H1 (cell line): ENCODE measurements at regions not wholly inside any gene's neighbourhood (a gene's known extent, or its start where the extent isn't known, plus 50 kb on each side); places are given as distances from the start of the nearest gene placed in this dataset.

Experiments used
- CTCF ChIA-PET: fragments of 300-600 bp; sonication (Branson Sonifier 250); formaldehyde crosslinking; loops from one replicate; lab custom pipeline; 2021; ENCODE audit not compliant: partially characterized antibody; lab: Charles Lee
- POLR2A ChIA-PET: fragments of 300-600 bp; sonication (Branson Sonifier 250); formaldehyde crosslinking; loops from one replicate; lab custom pipeline; 2021; ENCODE audit warnings: inconsistent platforms; ENCODE audit not compliant: partially characterized antibody; lab: Charles Lee
- DNase-seq, 2 experiments: peaks; one replicate each; pipeline versions ENCODE4 v3.0.0 to v3.0.0-alpha.2; 2010 to 2022; ENCODE audit warnings: low spot score in 2 of 2, low read depth in 1 of 2, mixed read lengths in 1 of 2
- FAIRE-seq: peaks from 2 replicates; lab custom pipeline; 2011; peaks lifted over from hg19 to GRCh38; lab: Jason Lieb, UNC
- H2AFZ ChIP-seq: 2 replicates; pipeline ENCODE4 v1.8.1; 2012; ENCODE audit warnings: low read length, inconsistent platforms
- H2AK5ac ChIP-seq: 2 replicates; pipeline ENCODE4 v1.6.1; 2013; ENCODE audit warnings: low read depth, low read length
- H2BK120ac ChIP-seq: replicated peaks from 2 replicates; pipeline ENCODE3; 2013; ENCODE audit warnings: low read depth, low read length, inconsistent platforms
- H2BK12ac ChIP-seq: 2 replicates; pipeline ENCODE4 v1.6.1; 2013; ENCODE audit warnings: low read depth, low read length
- H2BK15ac ChIP-seq: 2 replicates; pipeline ENCODE4 v1.6.1; 2013; ENCODE audit warnings: low read length
- H2BK20ac ChIP-seq: 2 replicates; pipeline ENCODE4 v1.6.1; 2013; ENCODE audit warnings: low read length
- H2BK5ac ChIP-seq: 2 replicates; pipeline ENCODE4 v1.6.1; 2013; ENCODE audit warnings: low read depth, low read length
- H3K14ac ChIP-seq: 2 replicates; pipeline ENCODE4 v1.6.1; 2013; ENCODE audit warnings: inconsistent platforms; ENCODE audit not compliant: insufficient read length
- H3K18ac ChIP-seq: 2 replicates; pipeline ENCODE4 v1.6.1; 2013; ENCODE audit warnings: low read length; ENCODE audit errors: extremely low read depth
- H3K23ac ChIP-seq: 2 replicates; pipeline ENCODE4 v1.6.1; 2013; ENCODE audit warnings: inconsistent platforms; ENCODE audit not compliant: insufficient read length
- H3K23me2 ChIP-seq: 2 replicates; pipeline ENCODE4 v1.6.1; 2013; ENCODE audit warnings: low read depth, low read length
- H3K27ac ChIP-seq: 2 replicates; pipeline ENCODE4 v1.6.1; 2011; ENCODE audit warnings: low read depth, low read length, inconsistent platforms
- H3K27me3 ChIP-seq, 4 experiments: replicated peaks in 1 of 4; 1 replicate in 1 of 4; 2 replicates in 3 of 4; pipeline versions ENCODE4 v1.6.1 to v1.8.1; 2011 to 2013; ENCODE audit warnings: low read length in 3 of 4, mild to moderate bottlenecking in 3 of 4, inconsistent platforms in 2 of 4, mixed read lengths in 2 of 4, moderate library complexity in 1 of 4; ENCODE audit not compliant: control insufficient read depth in 3 of 4, insufficient read depth in 3 of 4; ENCODE audit errors: extremely low read depth in 1 of 4
- H3K36me3 ChIP-seq, 4 experiments: 2 replicates each; pipeline versions ENCODE4 v1.6.1 to v1.8.1; 2011 to 2013; ENCODE audit warnings: mild to moderate bottlenecking in 4 of 4, low read length in 3 of 4, moderate library complexity in 2 of 4, control low read depth in 1 of 4, inconsistent platforms in 1 of 4; ENCODE audit not compliant: insufficient read depth in 4 of 4, control insufficient read depth in 2 of 4
- H3K4ac ChIP-seq: replicated peaks from 2 replicates; pipeline ENCODE3; 2013; ENCODE audit warnings: low read length, low read depth, mixed read lengths, inconsistent platforms; ENCODE audit not compliant: insufficient read length
- H3K4me1 ChIP-seq, 4 experiments: replicated peaks in 1 of 4; 1 replicate in 1 of 4; 2 replicates in 3 of 4; pipeline versions ENCODE4 v1.6.1 to v1.8.1; 2011 to 2013; ENCODE audit warnings: low read length in 3 of 4, inconsistent platforms in 2 of 4, mixed read lengths in 1 of 4; ENCODE audit not compliant: insufficient read depth in 4 of 4, control insufficient read depth in 3 of 4
- H3K4me2 ChIP-seq, 2 experiments: 2 replicates each; pipeline versions ENCODE4 v1.6.1 to v1.8.1; 2011 to 2013; ENCODE audit warnings: low read depth in 2 of 2, low read length in 2 of 2, control low read depth in 1 of 2, inconsistent platforms in 1 of 2, mild to moderate bottlenecking in 1 of 2; ENCODE audit not compliant: insufficient read depth in 1 of 2
- H3K4me3 ChIP-seq, 4 experiments: fragments of 200-600, 300-600 bp in 1 of 4; sonication (generic), shearing (Covaris generic), sonication (Bioruptor Twin) in 1 of 4; 2 replicates each; pipeline versions ENCODE4 v1.5.1 to v1.8.1; 2011 to 2016; ENCODE audit warnings: low read length in 4 of 4, low read depth in 3 of 4, control low read depth in 2 of 4, inconsistent platforms in 2 of 4, mild to moderate bottlenecking in 2 of 4, mixed read lengths in 1 of 4, moderate library complexity in 1 of 4; ENCODE audit not compliant: insufficient read depth in 2 of 4; ENCODE audit errors: extremely low read depth in 1 of 4
- H3K56ac ChIP-seq: replicated peaks from 2 replicates; pipeline ENCODE3; 2013; ENCODE audit warnings: low read depth, mild to moderate bottlenecking, mixed read lengths, low read length, inconsistent platforms; ENCODE audit not compliant: insufficient read length
- H3K79me1 ChIP-seq: 2 replicates; pipeline ENCODE4 v1.6.1; 2013; ENCODE audit warnings: low read depth, low read length, control low read depth
- H3K79me2 ChIP-seq, 2 experiments: 2 replicates each; pipeline versions ENCODE4 v1.6.1 to v1.8.1; 2012 to 2013; ENCODE audit warnings: low read length in 2 of 2, mild to moderate bottlenecking in 2 of 2, inconsistent platforms in 1 of 2; ENCODE audit not compliant: insufficient read depth in 2 of 2, control insufficient read depth in 1 of 2
- H3K9ac ChIP-seq, 4 experiments: replicated peaks in 1 of 4; 1 replicate in 1 of 4; 2 replicates in 3 of 4; pipeline versions ENCODE4 v1.6.1 to v1.8.1; 2011 to 2013; ENCODE audit warnings: low read depth in 3 of 4, low read length in 3 of 4, control low read depth in 2 of 4, mild to moderate bottlenecking in 2 of 4, moderate library complexity in 2 of 4, inconsistent platforms in 1 of 4; ENCODE audit errors: extremely low read depth in 1 of 4
- H3K9me3 ChIP-seq, 2 experiments: 2 replicates each; pipeline versions ENCODE4 v1.6.1 to v1.8.1; 2012 to 2013; ENCODE audit warnings: mild to moderate bottlenecking in 2 of 2, moderate library complexity in 2 of 2, control low read depth in 1 of 2, inconsistent platforms in 1 of 2, low read depth in 1 of 2, low read length in 1 of 2, mixed read lengths in 1 of 2; ENCODE audit not compliant: insufficient read depth in 2 of 2
- H4K20me1 ChIP-seq, 2 experiments: replicated peaks in 1 of 2; 2 replicates each; pipeline versions ENCODE3 to v1.8.1; 2011 to 2013; ENCODE audit warnings: inconsistent platforms in 2 of 2, low read length in 2 of 2, mild to moderate bottlenecking in 1 of 2; ENCODE audit not compliant: insufficient read depth in 2 of 2, control insufficient read depth in 1 of 2
- H4K5ac ChIP-seq: 2 replicates; pipeline ENCODE4 v1.6.1; 2013; ENCODE audit warnings: low read length, low read depth, mixed read lengths, inconsistent platforms; ENCODE audit not compliant: insufficient read length
- H4K8ac ChIP-seq: 2 replicates; pipeline ENCODE4 v1.8.0; 2013; ENCODE audit warnings: mild to moderate bottlenecking, moderate library complexity, low read length, inconsistent platforms; ENCODE audit not compliant: insufficient read depth; ENCODE audit errors: extremely low read depth
- H4K91ac ChIP-seq: replicated peaks from 2 replicates; pipeline ENCODE3; 2013; ENCODE audit warnings: low read length, mixed read lengths, inconsistent platforms; ENCODE audit not compliant: insufficient read length
- CBX5 ChIP-seq: fragments of 300-800, 300-1000 bp; sonication (generic); IDR thresholded peaks from 2 replicates; pipeline ENCODE4 v1.7.1; 2016; ENCODE audit warnings: antibody characterized with exemption, low read length, low read depth
- KDM4A ChIP-seq: IDR thresholded peaks from one replicate; pipeline ENCODE4 v1.7.1; 2012; ENCODE audit warnings: low read depth, mild to moderate bottlenecking, moderate library complexity, low read length, inconsistent platforms; ENCODE audit not compliant: severe bottlenecking
- POLR2AphosphoS5 ChIP-seq: IDR thresholded peaks from 2 replicates; pipeline ENCODE4 v1.6.1; 2011; ENCODE audit warnings: low read depth, low read length
- TBP ChIP-seq: IDR thresholded peaks from 2 replicates; pipeline ENCODE4 v1.6.1; 2011; ENCODE audit warnings: low read depth, low read length, improper control_type of control experiment

DNA sequence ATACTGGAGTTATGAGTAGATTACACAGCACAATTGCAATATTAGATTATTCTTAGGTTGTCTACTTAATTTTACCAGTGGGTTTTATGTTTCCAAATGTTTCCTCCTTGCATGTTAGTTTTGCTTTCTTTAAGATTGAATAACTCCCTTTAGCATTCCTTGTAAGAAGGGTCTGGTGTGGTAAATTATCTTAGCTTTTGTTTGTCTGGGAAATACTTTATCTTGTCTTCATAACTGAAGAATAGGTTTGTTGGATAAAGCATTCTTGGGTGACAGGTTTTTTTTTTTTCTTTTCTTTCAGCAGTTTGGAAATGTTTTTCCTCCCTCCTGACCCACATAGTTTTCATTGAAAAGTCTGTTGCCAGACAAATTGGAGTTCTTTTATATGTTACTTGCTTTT, 531.1 kb downstream of the ANXA1 start:
- TF ChIP-seq TBP, result no peak
- no peak for TF ChIP-seq KDM4A
- TF ChIP-seq CBX5, result no peak
- TF ChIP-seq POLR2AphosphoS5, result no peak
- no peak overlapping the region for H4K8ac ChIP-seq
- H3K9ac ChIP-seq, result no peak overlapping the region
- H3K9me3 ChIP-seq, result no peaks in the 10 kb centered on the region
- ChIA-PET CTCF (interaction anchor here (0.6 to 3.0 kb wide), 7 partner anchors 19 to 703 kb away, joined by 3 to 15 read pairs (median 10); no protein-coding TSS in a partner anchor), POLR2A (no interaction called here)
- no peak overlapping the region for H3K14ac ChIP-seq
- no peak overlapping the region for H2AK5ac ChIP-seq
- H4K20me1 ChIP-seq, result no peaks in the 10 kb centered on the region
- H2BK5ac ChIP-seq, result no peak overlapping the region
- FAIRE-seq (no peak), DNase-seq (no peak)
- H3K79me1 ChIP-seq, result no peaks in the 10 kb centered on the region
- H3K23me2 ChIP-seq, result no peaks in the 10 kb centered on the region
- H3K56ac ChIP-seq, result no peak overlapping the region
- no peak overlapping the region for H2BK120ac ChIP-seq
- no peaks in the 10 kb centered on the region for H3K79me2 ChIP-seq
- no peak overlapping the region for H3K4me3 ChIP-seq
- peaks cover 0 to 6% (median 0%) of the 10 kb centered on the region in 4 experiments; a peak in 2 of 7 replicates for H3K4me1 ChIP-seq
- H2BK15ac ChIP-seq, result no peak overlapping the region
- H3K18ac ChIP-seq, result no peak overlapping the region
- H3K36me3 ChIP-seq, result no peaks in the 10 kb centered on the region
- no peak overlapping the region for H2AFZ ChIP-seq
- no peak overlapping the region for H2BK12ac ChIP-seq
- no peaks in the 10 kb centered on the region for H3K27me3 ChIP-seq
- H3K27ac ChIP-seq, result no peak overlapping the region
- no peak overlapping the region for H4K91ac ChIP-seq
- no peak overlapping the region for H3K4ac ChIP-seq
- H3K4me2 ChIP-seq, result no peak overlapping the region
- no peak overlapping the region for H2BK20ac ChIP-seq
- H3K23ac ChIP-seq, result no peak overlapping the region
- no peak overlapping the region for H4K5ac ChIP-seq
